Lung (tissue), 11 donors: ENCODE measurements at regions not wholly inside any gene's neighbourhood (a gene's known extent, or its start where the extent isn't known, plus 50 kb on each side); places are given as distances from the start of the nearest gene placed in this dataset.
"Not testable (repeated sequence)": the region's sequence is repeated elsewhere in the genome, so short reads cannot be mapped to it uniquely, and the experiment has no call there.

Experiments
- ATAC-seq: fragments of 200-7000 bp; cut with Tn5 transposase; one replicate; pipeline ENCODE4 v1.9.1; 2020; ENCODE audit warnings: moderate number of reproducible peaks; ENCODE audit not compliant: insufficient read depth, low FRiP score
- DNase-seq, 3 donors: peaks; one replicate each; pipeline ENCODE4 v3.0.0-alpha.2; 2013 to 2017
- H3K27ac ChIP-seq, 2 donors: one replicate each; pipeline ENCODE4 v1.5.1; 2013; ENCODE audit warnings: mild to moderate bottlenecking in 2 of 2, moderate library complexity in 2 of 2, control low read depth in 1 of 2, inconsistent platforms in 1 of 2, low read depth in 1 of 2, low read length in 1 of 2
- H3K27me3 ChIP-seq, 3 donors: one replicate each; pipeline ENCODE4 v1.5.1; 2013; ENCODE audit warnings: low read length in 2 of 3; ENCODE audit not compliant: control insufficient read depth in 3 of 3, insufficient read depth in 3 of 3
- H3K36me3 ChIP-seq, 4 donors: one replicate each; pipeline ENCODE4 v1.5.1; 2013; ENCODE audit warnings: low read length in 4 of 4, mild to moderate bottlenecking in 1 of 4, moderate library complexity in 1 of 4; ENCODE audit not compliant: control insufficient read depth in 4 of 4, insufficient read depth in 4 of 4
- H3K4me1 ChIP-seq, 5 donors: one replicate each; pipeline ENCODE4 v1.5.1; 2013; ENCODE audit warnings: low read length in 5 of 5, mild to moderate bottlenecking in 2 of 5, moderate library complexity in 1 of 5; ENCODE audit not compliant: control insufficient read depth in 5 of 5, insufficient read depth in 5 of 5
- H3K4me3 ChIP-seq: one replicate; pipeline ENCODE4 v1.5.1; 2013; ENCODE audit warnings: mild to moderate bottlenecking, control low read depth, moderate library complexity
- H3K9ac ChIP-seq, 2 donors: one replicate each; pipeline ENCODE4 v1.5.1; 2013; ENCODE audit warnings: low read length in 2 of 2, control low read depth in 1 of 2; ENCODE audit not compliant: insufficient read depth in 1 of 2
- H3K9me3 ChIP-seq, 4 donors: one replicate each; pipeline ENCODE4 v1.5.1; 2013; ENCODE audit warnings: low read length in 3 of 4, mild to moderate bottlenecking in 1 of 4, moderate library complexity in 1 of 4; ENCODE audit not compliant: control insufficient read depth in 4 of 4, insufficient read depth in 3 of 4
- CTCF ChIP-seq: IDR thresholded peaks from 2 replicates; pipeline ENCODE4 v1.5.1; 2012; ENCODE audit warnings: mild to moderate bottlenecking; ENCODE audit errors: control extremely low read depth, extremely low read depth
- WGBS, 2 donors: extraction: QIAGEN DNeasy Blood & Tissue Kit; methylation state at CpG; one replicate each; pipeline ENCODE4 v1.1.7; 2013; 5-methylcytosine and 5-hydroxymethylcytosine counted together
- donor health status: control.
- donor health status: control.
- donor health status: Bipolar disorder and iron deficiency.
- donor health status: healthy.
- donor health status: DM: yes; HTN: yes; CAD: no.

GRCh38 chr14:104307627-104308401 lies 169.4 kb downstream of the KIF26A start:
- no peak overlapping the region for H3K9ac ChIP-seq
- 91 to 94% methylated on average over 25 of the region's 25 CpGs for WGBS, 2 donors

GRCh38 chr14:104308534-104308933 lies 170.1 kb downstream of the KIF26A start:
- not testable (repeated sequence) for H3K9ac ChIP-seq, H3K4me1 ChIP-seq, H3K27ac ChIP-seq, H3K36me3 ChIP-seq, ATAC-seq, H3K4me3 ChIP-seq, H3K27me3 ChIP-seq, DNase-seq, H3K9me3 ChIP-seq
- WGBS, 2 donors, result 69 to 80% methylated on average over 10 of the region's 10 CpGs

More at GRCh38 chr14:104307627-104308401, 169.4 kb downstream of the KIF26A start:
- Histone ChIP-seq H3K27ac (no peak overlapping the region), H3K4me3 (no peak overlapping the region), H3K4me1 (peaks cover 0 to 17% (median 0%) of the 10 kb centered on the region in 5 donors), H3K9me3 (no peaks in the 10 kb centered on the region), H3K36me3 (no peaks in the 10 kb centered on the region), H3K27me3 (no peaks in the 10 kb centered on the region)
- no peak for ATAC-seq
- no peak for TF ChIP-seq CTCF
- DNase-seq, result peak in 1 of 3 donors; percentile 3

- TF ChIP-seq CTCF, result no peak
- no peak for ATAC-seq
- no peak overlapping the region for H3K27ac ChIP-seq
- DNase-seq, result peak in 1 of 3 donors; percentile 4
- H3K9ac ChIP-seq, result no peak overlapping the region
- no peak overlapping the region for H3K4me3 ChIP-seq
- no peaks in the 10 kb centered on the region for H3K4me1 ChIP-seq
- H3K36me3 ChIP-seq, result no peaks in the 10 kb centered on the region
- H3K27me3 ChIP-seq, result no peaks in the 10 kb centered on the region
- H3K9me3 ChIP-seq, result no peaks in the 10 kb centered on the region
- WGBS, 2 donors, result 83 to 92% methylated on average over 8 of the region's 8 CpGs
Observed at GRCh38 chr14:104309657-104310369, 171.4 kb downstream of the KIF26A start.

- Histone ChIP-seq H3K4me3 (no peak overlapping the region), H3K9ac (no peak overlapping the region), H3K4me1 (no peaks in the 10 kb centered on the region), H3K27ac (no peak overlapping the region), H3K27me3 (no peaks in the 10 kb centered on the region), H3K9me3 (no peaks in the 10 kb centered on the region), H3K36me3 (no peaks in the 10 kb centered on the region)
- DNase-seq, result no peak
- no peak for ATAC-seq
- TF ChIP-seq CTCF, result no peak
- WGBS, 2 donors, result 71 to 76% methylated on average over 4 of the region's 4 CpGs
Observed at GRCh38 chr14:104311358-104311757, 173.0 kb downstream of the KIF26A start.
